ENCODE measurements at regions not wholly inside any gene's neighbourhood (a gene's known extent, or its start where the extent isn't known, plus 50 kb on each side); places are given as distances from the start of the nearest gene placed in this dataset.

DNA sequence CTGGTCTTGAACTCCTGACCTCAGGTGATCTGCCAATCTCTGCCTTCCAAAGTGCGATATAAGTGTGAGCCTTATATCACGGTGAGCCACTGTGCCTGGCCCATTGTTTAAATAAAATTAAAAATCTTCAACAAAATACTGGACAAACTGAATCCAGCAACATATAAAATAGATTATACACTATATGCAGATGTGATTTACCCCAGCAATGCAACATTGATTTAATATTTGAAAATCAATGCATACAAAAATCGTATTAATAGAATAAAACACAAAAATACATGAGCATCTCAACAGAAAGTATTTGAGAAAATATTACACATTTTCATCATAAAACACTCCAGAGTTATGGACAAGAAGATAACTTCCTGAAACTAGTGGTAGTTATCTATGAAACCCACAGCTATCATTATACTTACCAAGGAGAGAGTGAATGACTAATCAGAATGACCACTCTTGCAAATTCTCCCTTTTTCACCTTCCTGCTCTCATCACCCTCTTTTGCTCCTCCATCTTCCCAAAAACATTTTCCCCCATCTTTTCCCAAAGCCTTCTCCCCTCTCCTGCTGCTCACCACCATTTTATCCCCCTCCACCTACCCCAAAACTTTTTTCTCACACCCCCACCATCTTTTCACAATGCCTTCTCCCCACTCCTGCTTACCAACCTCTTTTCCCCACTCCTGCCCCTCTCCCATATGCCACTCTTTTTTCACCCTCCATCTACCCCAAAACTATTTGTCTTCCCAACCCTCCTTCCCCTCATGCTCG, 122.1 kb upstream of the VPREB1 start:
- TF ChIP-seq, protein P1, sequence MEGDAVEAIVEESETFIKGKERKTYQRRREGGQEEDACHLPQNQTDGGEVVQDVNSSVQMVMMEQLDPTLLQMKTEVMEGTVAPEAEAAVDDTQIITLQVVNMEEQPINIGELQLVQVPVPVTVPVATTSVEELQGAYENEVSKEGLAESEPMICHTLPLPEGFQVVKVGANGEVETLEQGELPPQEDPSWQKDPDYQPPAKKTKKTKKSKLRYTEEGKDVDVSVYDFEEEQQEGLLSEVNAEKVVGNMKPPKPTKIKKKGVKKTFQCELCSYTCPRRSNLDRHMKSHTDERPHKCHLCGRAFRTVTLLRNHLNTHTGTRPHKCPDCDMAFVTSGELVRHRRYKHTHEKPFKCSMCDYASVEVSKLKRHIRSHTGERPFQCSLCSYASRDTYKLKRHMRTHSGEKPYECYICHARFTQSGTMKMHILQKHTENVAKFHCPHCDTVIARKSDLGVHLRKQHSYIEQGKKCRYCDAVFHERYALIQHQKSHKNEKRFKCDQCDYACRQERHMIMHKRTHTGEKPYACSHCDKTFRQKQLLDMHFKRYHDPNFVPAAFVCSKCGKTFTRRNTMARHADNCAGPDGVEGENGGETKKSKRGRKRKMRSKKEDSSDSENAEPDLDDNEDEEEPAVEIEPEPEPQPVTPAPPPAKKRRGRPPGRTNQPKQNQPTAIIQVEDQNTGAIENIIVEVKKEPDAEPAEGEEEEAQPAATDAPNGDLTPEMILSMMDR (IDR thresholded peaks at IDR 0.05; ENCODE audit: low read depth, low read length) = no peak
- TF ChIP-seq EZH2phosphoT487 (IDR thresholded peaks at IDR 0.05; ENCODE audit: low read depth) = no peak
